GM12878 (cell line): ENCODE measurements at regions not wholly inside any gene's neighbourhood (a gene's known extent, or its start where the extent isn't known, plus 50 kb on each side); places are given as distances from the start of the nearest gene placed in this dataset.

Source experiments
- DPF2 ChIP-seq: fragments of 450-650 bp; IDR thresholded peaks from 2 replicates; pipeline ENCODE4 v1.6.1; 2017; ENCODE audit warnings: mild to moderate bottlenecking
- EP300 ChIP-seq, 2 experiments: fragments of 150-350 bp in 1 of 2; IDR thresholded peaks; 2 replicates each; pipeline ENCODE4 v1.6.1; 2011 to 2012; ENCODE audit warnings: low read depth in 2 of 2, low read length in 2 of 2, borderline replicate concordance in 1 of 2, improper control_type of control experiment in 1 of 2, inconsistent platforms in 1 of 2; ENCODE audit not compliant: control insufficient read depth in 1 of 2
- ESRRA ChIP-seq: IDR thresholded peaks from 2 replicates; pipeline ENCODE4 v1.6.1; 2012; ENCODE audit warnings: mild to moderate bottlenecking, low read length, improper control_type of control experiment
- GABPA ChIP-seq: IDR thresholded peaks from 2 replicates; pipeline ENCODE4 v1.6.1; 2014; ENCODE audit warnings: antibody characterized with exemption, low read depth, mild to moderate bottlenecking, inconsistent platforms
- JUND ChIP-seq: IDR thresholded peaks from 2 replicates; pipeline ENCODE4 v1.6.1; 2012; ENCODE audit warnings: low read depth, mild to moderate bottlenecking, low read length, improper control_type of control experiment, moderate library complexity
- MXI1 ChIP-seq: fragments of 150-350 bp; IDR thresholded peaks from 2 replicates; pipeline ENCODE4 v1.6.1; 2011; ENCODE audit warnings: low read depth, mild to moderate bottlenecking, inconsistent platforms, low read length, improper control_type of control experiment
- SRF ChIP-seq, 2 experiments: IDR thresholded peaks; 2 replicates each; pipeline ENCODE4 v1.6.1; 2011; ENCODE audit warnings: low read depth in 2 of 2, low read length in 2 of 2, mild to moderate bottlenecking in 1 of 2, moderate library complexity in 1 of 2

GRCh38 chr22:48739348-48740085 lies 1088.2 kb downstream of the BRD1 start:
- TF ChIP-seq EP300 (IDR thresholded peaks at IDR 0.05; ENCODE audit: borderline replicate concordance in 1 of 2, control insufficient read depth in 1 of 2, low read depth in 2 of 2, low read length in 2 of 2) (no peak), ESRRA (no peak), MXI1 (no peak), DPF2 (no peak), JUND (no peak), GABPA (no peak), SRF (IDR thresholded peaks at IDR 0.05; ENCODE audit: low read depth in 2 of 2, low read length in 2 of 2) (no peak)
